Psoas muscle (tissue), 7 donors: ENCODE measurements at regions not wholly inside any gene's neighbourhood (a gene's known extent, or its start where the extent isn't known, plus 50 kb on each side); places are given as distances from the start of the nearest gene placed in this dataset.

Experiments
- ATAC-seq, 4 donors: fragments of 200-7000 bp; cut with Tn5 transposase; one replicate each; pipeline ENCODE4 v1.9.1; 2020; ENCODE audit warnings: moderate library complexity in 3 of 4, mild to moderate bottlenecking in 2 of 4
- DNase-seq, 2 donors: peaks; one replicate each; pipeline ENCODE4 v3.0.0-alpha.2; 2020
- H3K27ac ChIP-seq: fragments of 200-600 bp; one replicate; pipeline ENCODE4 v1.8.0; 2022
- H3K27me3 ChIP-seq, 3 donors: fragments of 200-600 bp in 1 of 3; one replicate each; pipeline versions ENCODE4 v1.6.1 to v1.8.0; 2013 to 2022; ENCODE audit warnings: low read length in 2 of 3, mild to moderate bottlenecking in 2 of 3, moderate library complexity in 1 of 3; ENCODE audit not compliant: insufficient read depth in 3 of 3
- H3K36me3 ChIP-seq, 2 donors: fragments of 200-600 bp in 1 of 2; one replicate each; pipeline versions ENCODE4 v1.6.1 to v1.8.0; 2013 to 2022; ENCODE audit warnings: low read depth in 1 of 2, mild to moderate bottlenecking in 1 of 2, moderate library complexity in 1 of 2; ENCODE audit not compliant: insufficient read depth in 1 of 2
- H3K4me1 ChIP-seq: fragments of 200-600 bp; one replicate; pipeline ENCODE4 v1.8.0; 2022
- H3K4me3 ChIP-seq: fragments of 200-600 bp; one replicate; pipeline ENCODE4 v1.8.0; 2022; ENCODE audit warnings: mild to moderate bottlenecking
- H3K9me3 ChIP-seq: fragments of 200-600 bp; one replicate; pipeline ENCODE4 v1.8.0; 2022
- WGBS, 3 donors: extraction: QIAGEN DNeasy Blood & Tissue Kit; methylation state at CpG; one replicate each; pipeline versions ENCODE4 v1.1.6 to v1.1.7; 2013; 5-methylcytosine and 5-hydroxymethylcytosine counted together
- intact Hi-C, 2 donors: fragments of 100-400 bp; cut with DNase I; formaldehyde crosslinking; loops; one replicate each; pipeline versions ENCODE4 v1.11.0 to v1.14.2; 2022
- TF ChIP-seq, protein P1 (sequence below): fragments of 200-600 bp; IDR thresholded peaks from one replicate; pipeline ENCODE4 v1.8.0; 2022; ENCODE audit warnings: antibody characterized with exemption
- donor health status: healthy with polysubstance abuse.
- donor health status: DM: no; HTN: no; CAD: no; lungs with moderate emphysema.
- donor health status: Bipolar disorder and iron deficiency.
- donor health status: healthy.
- donor health status: DM: yes; HTN: yes; CAD: no.
- donor health status: DM: no; HTN: no; CAD: no.
- donor health status: DM: yes; HTN: yes; CAD: no.

DNA sequence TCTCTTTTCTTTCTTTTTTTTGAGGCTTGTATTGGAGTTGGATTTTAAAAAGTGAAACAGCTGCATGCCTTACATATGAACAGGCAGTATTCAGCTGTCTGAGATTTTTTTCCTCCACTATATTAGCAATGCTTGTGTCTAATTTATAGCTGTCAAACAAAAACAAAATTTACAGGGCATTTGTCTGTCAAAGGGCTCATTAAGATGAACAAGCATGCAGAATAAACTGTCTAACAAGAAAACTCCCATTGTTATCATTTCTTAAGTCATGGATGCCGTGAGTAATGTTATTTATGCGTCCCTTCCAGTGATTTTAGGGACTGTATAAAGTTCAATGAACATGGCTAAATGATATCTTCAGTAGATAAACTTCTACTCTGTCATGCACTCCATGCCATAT lies 674.7 kb downstream of the PLCL1 start:
- no peak for ATAC-seq
- 44 to 49% (median 45%) methylated on average over 2 of the region's 2 CpGs for WGBS, 3 donors

DNA sequence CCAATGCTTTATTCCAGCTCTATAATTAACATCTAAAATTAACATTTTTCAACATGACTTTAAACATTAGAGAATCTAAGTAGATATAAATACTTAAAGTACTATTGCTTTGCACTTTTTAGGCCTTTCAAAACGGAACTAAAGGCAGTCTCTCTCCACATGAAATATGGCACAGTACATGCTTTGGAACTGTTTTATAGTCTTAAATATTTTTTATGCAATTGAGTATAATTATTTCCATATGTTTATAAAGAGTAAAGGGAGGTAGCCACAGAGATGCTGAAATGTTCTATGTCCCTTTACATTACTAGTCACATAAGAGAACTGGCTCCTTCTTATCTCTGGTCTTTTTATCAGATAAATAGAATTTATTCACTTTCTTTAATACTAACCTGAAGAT lies 674.0 kb downstream of the PLCL1 start:
- 70 to 77% (median 73%) methylated on average over 1 of the region's 1 CpG for WGBS, 3 donors
- Histone ChIP-seq H3K27ac (no peak overlapping the region), H3K27me3 (no peaks in the 10 kb centered on the region), H3K4me1 (no peaks in the 10 kb centered on the region), H3K36me3 (no peaks in the 10 kb centered on the region), H3K9me3 (no peaks in the 10 kb centered on the region), H3K4me3 (no peak overlapping the region)
- ATAC-seq (no peak), DNase-seq (no peak)
- intact Hi-C loops: no loop called here
- TF ChIP-seq, protein P1, sequence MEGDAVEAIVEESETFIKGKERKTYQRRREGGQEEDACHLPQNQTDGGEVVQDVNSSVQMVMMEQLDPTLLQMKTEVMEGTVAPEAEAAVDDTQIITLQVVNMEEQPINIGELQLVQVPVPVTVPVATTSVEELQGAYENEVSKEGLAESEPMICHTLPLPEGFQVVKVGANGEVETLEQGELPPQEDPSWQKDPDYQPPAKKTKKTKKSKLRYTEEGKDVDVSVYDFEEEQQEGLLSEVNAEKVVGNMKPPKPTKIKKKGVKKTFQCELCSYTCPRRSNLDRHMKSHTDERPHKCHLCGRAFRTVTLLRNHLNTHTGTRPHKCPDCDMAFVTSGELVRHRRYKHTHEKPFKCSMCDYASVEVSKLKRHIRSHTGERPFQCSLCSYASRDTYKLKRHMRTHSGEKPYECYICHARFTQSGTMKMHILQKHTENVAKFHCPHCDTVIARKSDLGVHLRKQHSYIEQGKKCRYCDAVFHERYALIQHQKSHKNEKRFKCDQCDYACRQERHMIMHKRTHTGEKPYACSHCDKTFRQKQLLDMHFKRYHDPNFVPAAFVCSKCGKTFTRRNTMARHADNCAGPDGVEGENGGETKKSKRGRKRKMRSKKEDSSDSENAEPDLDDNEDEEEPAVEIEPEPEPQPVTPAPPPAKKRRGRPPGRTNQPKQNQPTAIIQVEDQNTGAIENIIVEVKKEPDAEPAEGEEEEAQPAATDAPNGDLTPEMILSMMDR: no peak

More for the DNA sequence above, 674.7 kb downstream of the PLCL1 start:
- no peak for DNase-seq
- H3K36me3 ChIP-seq: no peaks in the 10 kb centered on the region
- no peaks in the 10 kb centered on the region for H3K4me1 ChIP-seq
- no peaks in the 10 kb centered on the region for H3K27me3 ChIP-seq
- H3K27ac ChIP-seq: no peak overlapping the region
- intact Hi-C loops: no loop called here
- no peaks in the 10 kb centered on the region for H3K9me3 ChIP-seq
- no peak overlapping the region for H3K4me3 ChIP-seq
- TF ChIP-seq, protein P1: no peak

DNA sequence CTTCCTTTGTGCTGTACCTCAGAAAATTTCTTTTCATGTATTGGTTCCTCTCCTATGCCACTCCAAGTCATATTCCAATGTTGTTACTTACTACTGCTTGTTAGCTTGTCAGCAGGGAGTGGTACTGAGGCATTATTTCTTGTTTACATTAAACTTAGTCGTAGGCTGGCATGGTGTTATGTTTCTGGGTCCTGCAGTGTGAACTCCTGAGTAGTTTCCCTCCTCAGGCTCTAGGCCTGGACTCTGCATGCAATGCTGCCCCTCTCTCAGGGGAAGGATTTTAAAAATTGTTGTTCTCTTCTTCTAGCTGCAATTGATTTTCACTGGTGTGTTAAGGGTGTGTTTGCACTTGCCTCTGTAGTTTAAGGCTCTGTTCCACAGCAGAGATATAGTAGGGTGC lies 671.6 kb downstream of the PLCL1 start:
- Histone ChIP-seq H3K4me1 (no peaks in the 10 kb centered on the region), H3K9me3 (no peaks in the 10 kb centered on the region), H3K27ac (no peak overlapping the region), H3K4me3 (no peak overlapping the region), H3K36me3 (no peaks in the 10 kb centered on the region), H3K27me3 (no peaks in the 10 kb centered on the region)
- TF ChIP-seq, protein P1: no peak
- WGBS, 3 donors: 9 to 32% (median 11%) methylated on average over 1 of the region's 1 CpG
- intact Hi-C loops: no loop called here
- no peak for DNase-seq
- ATAC-seq: no peak

DNA sequence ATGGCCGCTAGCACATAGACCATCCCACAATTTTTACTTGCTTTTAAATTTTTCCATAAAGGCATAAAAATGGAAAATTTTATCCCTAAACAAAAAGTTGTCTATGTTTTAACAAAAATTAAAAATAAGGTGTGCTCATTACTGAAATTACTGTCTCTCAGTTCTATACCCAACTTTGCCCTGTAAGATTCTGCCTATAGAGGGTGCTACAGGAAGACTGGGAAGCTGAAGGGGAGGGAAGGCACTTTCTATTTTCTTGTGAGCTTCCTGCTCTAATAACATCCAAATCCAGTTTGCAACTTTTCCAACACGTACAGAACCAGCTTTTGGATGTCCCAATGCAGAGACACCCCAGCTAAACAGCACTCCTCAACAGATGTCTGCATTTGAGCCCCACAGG lies 666.9 kb downstream of the PLCL1 start:
- 48 to 60% (median 56%) methylated on average over 2 of the region's 2 CpGs for WGBS, 3 donors

DNA sequence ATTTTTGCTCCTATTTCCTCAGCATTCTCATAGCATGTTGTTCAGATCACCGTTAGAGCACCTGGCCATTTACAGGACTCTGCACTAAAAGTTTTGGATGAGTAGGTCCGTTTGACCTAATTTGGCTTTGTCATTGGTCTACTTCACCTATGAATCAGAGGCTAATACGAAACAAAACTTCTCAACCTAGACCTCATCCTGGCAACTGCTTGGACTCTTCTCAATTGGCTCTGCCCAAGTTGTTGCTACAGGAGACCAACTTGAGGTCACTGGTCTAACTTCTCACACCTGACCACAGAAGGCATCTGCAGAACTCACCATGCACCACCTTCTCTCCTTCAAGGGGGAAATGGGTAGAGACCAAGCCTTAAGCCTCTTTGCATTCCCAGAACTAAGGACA lies 663.7 kb downstream of the PLCL1 start:
- 81 to 83% (median 82%) methylated on average over 3 of the region's 3 CpGs for WGBS, 3 donors

More for the DNA sequence above, 666.9 kb downstream of the PLCL1 start:
- H3K27me3 ChIP-seq: no peaks in the 10 kb centered on the region
- no peak overlapping the region for H3K4me3 ChIP-seq
- no peak overlapping the region for H3K27ac ChIP-seq
- H3K4me1 ChIP-seq: no peaks in the 10 kb centered on the region
- TF ChIP-seq, protein P1: no peak
- intact Hi-C loops: no loop called here
- no peaks in the 10 kb centered on the region for H3K36me3 ChIP-seq
- H3K9me3 ChIP-seq: no peaks in the 10 kb centered on the region
- no peak for ATAC-seq
- no peak for DNase-seq

More for the DNA sequence above, 663.7 kb downstream of the PLCL1 start:
- intact Hi-C loops: no loop called here
- Histone ChIP-seq H3K27ac (no peak overlapping the region), H3K27me3 (no peaks in the 10 kb centered on the region), H3K9me3 (no peaks in the 10 kb centered on the region), H3K36me3 (no peaks in the 10 kb centered on the region), H3K4me1 (no peaks in the 10 kb centered on the region), H3K4me3 (no peak overlapping the region)
- ATAC-seq (no peak), DNase-seq (no peak)
- TF ChIP-seq, protein P1: no peak
